ENCODE measurements at regions not wholly inside any gene's neighbourhood (a gene's known extent, or its start where the extent isn't known, plus 50 kb on each side); places are given as distances from the start of the nearest gene placed in this dataset.

- TF ChIP-seq HOXA3 (CRISPR knock-in tag; IDR thresholded peaks at IDR 0.05) (no peak), CREB1 (IDR thresholded peaks at IDR 0.05) (no peak), CREB1 (CRISPR knock-in tag; IDR thresholded peaks at IDR 0.05) (no peak), HNRNPUL1 (IDR thresholded peaks at IDR 0.05; ENCODE audit: low read depth, low read length) (no peak), EZH2 (conservative IDR thresholded peaks at IDR 0.05; ENCODE audit: low read depth, low read length) (no peak), NR2C2 (CRISPR knock-in tag; IDR thresholded peaks at IDR 0.05; ENCODE audit: borderline replicate concordance) (no peak), ZFP36 (IDR thresholded peaks at IDR 0.05; ENCODE audit: borderline replicate concordance, low read depth, low read length, partially characterized antibody) (no peak), PREB (CRISPR knock-in tag; IDR thresholded peaks at IDR 0.05) (no peak), ZNF772 (CRISPR knock-in tag; IDR thresholded peaks at IDR 0.05) (no peak), DNMT3B (CRISPR knock-in tag; conservative IDR thresholded peaks at IDR 0.05) (no peak), ADNP (CRISPR knock-in tag; IDR thresholded peaks at IDR 0.05) (no peak), NFIC (IDR thresholded peaks at IDR 0.05; ENCODE audit: low read length) (no peak), ETV6 (CRISPR knock-in tag; conservative IDR thresholded peaks at IDR 0.05) (no peak), CTCF (CRISPR knock-in tag; IDR thresholded peaks at IDR 0.05) (no peak)
Measured at GRCh38 chr18:51321696-51322095, 124.2 kb upstream of the MEX3C start.

All from HepG2 (cell line).